Eye (tissue), 1 donor: ENCODE measurements at regions not wholly inside any gene's neighbourhood (a gene's known extent, or its start where the extent isn't known, plus 50 kb on each side); places are given as distances from the start of the nearest gene placed in this dataset.
"Not testable (repeated sequence)": the region's sequence is repeated elsewhere in the genome, so short reads cannot be mapped to it uniquely, and the experiment has no call there.

Experiments
- DNase-seq: peaks from one replicate; pipeline ENCODE4 v3.0.0-alpha.2; 2015

GRCh38 chr13:24997367-24997967 lies 98.5 kb upstream of the PABPC3 start:
- peak; percentile 78 for DNase-seq

GRCh38 chr13:24998433-24998832 lies 97.5 kb upstream of the PABPC3 start:
- DNase-seq, result no peak

DNA sequence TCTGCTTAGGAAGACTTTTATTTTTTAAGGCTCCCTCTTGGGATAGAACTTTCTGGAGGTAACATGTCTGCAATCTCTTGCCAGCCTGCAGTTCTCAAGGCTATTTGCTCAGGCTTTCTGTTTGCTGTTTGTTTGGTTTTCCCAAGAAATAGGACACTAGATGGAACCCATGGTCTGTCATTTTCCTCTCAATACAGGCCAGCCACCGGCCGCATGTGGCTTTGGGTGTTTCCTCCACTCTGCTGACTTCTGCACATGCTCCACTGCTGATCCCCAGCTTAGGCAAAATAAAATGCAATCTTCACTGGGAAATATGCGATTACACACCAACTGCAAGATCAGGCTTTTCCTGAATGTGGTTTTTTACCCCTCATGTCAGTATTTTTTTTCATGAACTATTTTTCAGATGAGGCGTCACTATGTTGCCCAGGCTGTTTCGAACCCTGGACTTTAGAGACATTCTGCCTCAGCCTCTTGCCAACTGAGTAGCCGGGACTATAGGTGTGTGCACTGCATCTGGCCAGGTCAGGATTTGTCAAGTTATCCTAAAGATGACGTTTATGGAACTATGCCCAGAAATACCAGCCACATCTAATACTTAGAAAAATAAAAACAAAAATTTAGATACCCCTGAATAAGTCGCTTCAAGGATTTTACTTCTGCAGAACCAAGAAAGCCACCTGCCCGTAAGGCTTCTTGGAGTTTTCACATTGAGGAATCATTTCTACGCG lies 94.3 kb upstream of the PABPC3 start:
- no peak for DNase-seq

DNA sequence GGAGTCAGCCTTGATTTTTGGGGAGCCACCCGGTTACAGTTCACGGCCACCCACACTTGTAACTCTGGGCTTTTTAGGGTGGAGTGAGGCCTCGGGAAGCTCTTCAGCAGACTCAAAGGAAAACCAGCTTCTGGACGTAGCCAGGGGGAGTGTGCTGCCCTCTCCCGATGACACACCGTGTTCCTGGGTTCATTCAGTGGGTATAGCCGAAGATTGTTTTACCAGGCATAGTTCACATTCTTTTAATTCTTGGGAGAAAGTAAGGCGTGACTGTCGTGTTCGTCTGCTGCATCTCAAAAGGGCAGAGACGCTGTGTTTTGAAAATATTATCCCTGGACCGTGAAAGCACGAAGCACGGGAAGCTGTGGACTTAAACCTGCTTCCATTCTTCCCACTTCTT lies 93.6 kb upstream of the PABPC3 start:
- peak; percentile 42 for DNase-seq

- DNase-seq, result not testable (repeated sequence)
Observed at GRCh38 chr13:25004489-25004888, 91.4 kb upstream of the PABPC3 start.

DNA sequence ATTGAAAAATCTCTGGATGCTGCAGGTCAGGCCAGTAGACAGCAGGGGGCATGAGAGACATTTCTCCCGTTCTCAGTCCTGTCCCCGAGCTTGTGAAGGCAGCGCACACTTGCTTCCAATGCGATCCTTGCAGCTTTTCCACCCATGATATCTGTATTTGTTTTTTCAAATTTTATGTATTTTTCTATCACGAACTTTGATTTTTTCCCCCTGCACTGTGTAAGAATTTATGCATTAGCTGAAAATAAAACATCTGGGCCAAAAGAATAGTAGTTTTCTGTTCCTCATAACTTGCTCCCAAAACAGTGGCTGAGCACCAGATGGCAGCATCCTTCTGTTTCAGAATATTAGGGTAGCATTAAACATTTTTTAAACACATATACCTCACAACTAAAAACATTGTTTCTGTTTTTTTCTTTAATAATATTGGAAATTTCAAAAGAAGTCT lies 90.9 kb upstream of the PABPC3 start:
- DNase-seq, result peak; percentile 78

- not testable (repeated sequence) for DNase-seq
Observed at GRCh38 chr13:25007389-25007788, 88.5 kb upstream of the PABPC3 start.

- DNase-seq, result not testable (repeated sequence)
Observed at GRCh38 chr13:25014398-25014973, 81.5 kb upstream of the PABPC3 start.

DNA sequence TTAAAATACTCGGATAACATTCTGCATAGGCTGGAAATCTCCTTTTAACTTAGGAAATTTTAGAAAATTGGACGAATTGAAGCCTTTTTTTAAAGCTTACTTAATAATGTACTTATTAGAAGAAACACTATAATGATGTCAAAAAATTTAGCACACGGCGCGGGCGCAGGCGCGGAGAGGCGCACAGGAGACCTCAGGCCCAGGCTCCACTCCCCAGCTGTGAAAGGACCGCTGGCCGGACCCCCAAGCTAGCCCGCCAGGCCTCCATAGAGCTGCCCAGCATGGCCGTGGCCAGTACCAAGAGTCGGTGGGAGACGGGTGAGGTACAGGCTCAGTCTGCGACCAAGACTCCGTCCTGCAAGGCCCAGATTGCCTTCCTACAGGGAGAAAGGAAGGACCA lies 78.8 kb upstream of the PABPC3 start:
- DNase-seq, result not testable (repeated sequence)

- DNase-seq, result peak; percentile 65
Observed at GRCh38 chr13:25017808-25018728, 77.9 kb upstream of the PABPC3 start.

GRCh38 chr13:25018729-25019115 lies 77.2 kb upstream of the PABPC3 start:
- DNase-seq, result peak; percentile 47

DNA sequence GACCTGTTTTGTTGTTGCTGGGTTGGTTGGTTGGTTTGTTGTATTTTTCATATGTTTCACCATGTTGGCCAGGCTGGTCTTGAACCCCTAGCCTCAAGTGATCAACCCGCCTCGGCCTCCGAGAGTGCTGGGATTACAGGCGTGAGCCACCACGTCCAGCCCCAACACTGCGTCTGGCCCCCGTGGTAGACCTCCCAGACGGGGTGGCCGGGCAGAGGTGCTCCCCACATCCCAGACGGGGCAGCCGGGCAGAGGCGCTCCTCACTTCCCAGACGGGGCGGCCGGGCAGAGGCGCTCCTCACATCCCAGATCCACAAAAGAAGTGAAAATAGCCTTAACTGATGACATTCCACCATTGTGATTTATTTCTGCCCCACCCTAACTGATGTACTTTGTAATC lies 76.2 kb upstream of the PABPC3 start:
- not testable (repeated sequence) for DNase-seq

DNA sequence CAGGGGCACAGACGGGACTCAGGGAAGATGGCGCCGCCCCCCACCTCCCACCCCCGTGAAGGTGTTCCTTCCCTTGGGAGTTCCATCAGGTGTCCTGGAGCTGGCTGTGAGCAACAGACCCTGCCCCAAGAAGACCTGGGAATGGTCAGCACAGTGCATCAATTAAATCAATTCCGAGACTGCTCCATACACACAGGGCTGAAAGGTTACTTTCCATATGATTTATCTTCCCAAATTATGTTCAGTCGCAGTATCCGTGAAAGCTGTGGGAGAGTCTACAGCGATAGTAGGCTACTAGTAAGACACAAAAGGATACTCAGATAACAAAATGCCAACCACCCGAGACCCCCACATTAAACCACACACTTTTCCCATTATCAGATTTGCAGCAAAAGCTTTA lies 71.8 kb upstream of the PABPC3 start:
- no peak for DNase-seq

GRCh38 chr13:25032160-25032559 lies 63.8 kb upstream of the PABPC3 start:
- no peak for DNase-seq

DNA sequence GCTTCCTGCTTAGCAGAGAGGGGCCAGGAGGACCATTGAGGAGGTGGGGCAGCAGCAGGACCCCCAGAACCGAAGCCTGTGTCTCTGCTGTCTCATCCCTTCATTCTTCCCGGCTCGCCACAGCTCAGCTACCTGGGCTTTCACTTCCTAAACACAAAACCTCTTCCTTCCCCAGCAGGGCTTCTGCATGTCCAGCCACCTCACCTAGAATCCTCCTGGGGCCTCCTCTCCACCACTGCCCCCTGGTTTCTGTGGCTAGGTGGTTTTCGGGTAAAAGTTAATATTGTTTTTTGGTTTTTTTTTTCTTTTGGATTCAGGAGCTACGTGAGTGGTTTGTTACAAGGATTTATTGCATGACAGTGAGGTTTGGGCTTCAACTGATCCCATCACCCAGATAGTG lies 61.8 kb upstream of the PABPC3 start:
- no peak for DNase-seq

GRCh38 chr13:25037057-25037813 lies 58.7 kb upstream of the PABPC3 start:
- DNase-seq, result peak; percentile 84

DNA sequence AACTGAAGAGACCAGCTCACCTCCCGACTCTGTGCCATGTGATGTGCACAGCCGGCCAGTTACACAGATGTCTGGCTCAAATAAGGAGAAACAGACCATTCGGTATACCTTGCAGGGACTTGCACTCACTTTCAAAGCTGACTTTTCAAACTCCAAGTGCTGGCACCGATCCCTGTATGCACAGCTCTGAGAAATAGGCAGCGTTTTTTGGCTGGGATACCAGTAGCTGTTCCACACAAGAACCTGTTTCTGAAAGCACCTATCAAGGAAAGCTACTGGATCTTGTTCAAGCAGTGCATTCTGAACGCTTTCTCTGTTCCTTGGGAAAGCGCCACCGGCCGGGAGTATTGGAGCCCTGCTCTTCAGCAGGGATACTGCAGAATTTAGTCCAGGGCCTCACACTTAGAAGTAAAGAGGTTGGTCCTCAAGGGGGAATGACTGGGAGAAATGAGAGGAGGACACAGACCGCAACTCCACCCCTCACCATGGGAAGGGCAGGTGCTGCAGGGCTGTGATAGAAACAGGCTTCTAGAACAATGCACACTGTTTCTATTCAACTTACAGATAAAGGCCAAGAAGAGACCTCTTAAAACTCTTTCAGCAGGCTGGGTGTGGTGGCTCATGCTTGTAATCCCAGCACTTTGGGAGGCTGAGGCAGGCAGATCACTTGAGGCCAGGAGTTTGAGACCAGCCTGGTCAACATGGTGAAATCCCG lies 53.6 kb upstream of the PABPC3 start:
- DNase-seq, result no peak

GRCh38 chr13:25044071-25044470 lies 51.9 kb upstream of the PABPC3 start:
- DNase-seq, result no peak
